IPS DF 6.9 (cell line): ENCODE measurements at regions not wholly inside any gene's neighbourhood (a gene's known extent, or its start where the extent isn't known, plus 50 kb on each side); places are given as distances from the start of the nearest gene placed in this dataset.

Experiments
- DNase-seq: peaks from one replicate; pipeline ENCODE4 v3.0.0-alpha.2; 2013; ENCODE audit warnings: low read depth, low spot score
- H3K27ac ChIP-seq: one replicate; pipeline ENCODE4 v1.5.1; 2013; ENCODE audit warnings: low read length, control low read depth
- H3K27me3 ChIP-seq: 2 replicates; pipeline ENCODE4 v1.6.1; 2013; ENCODE audit warnings: mild to moderate bottlenecking, low read length; ENCODE audit not compliant: control insufficient read depth, insufficient read depth
- H3K36me3 ChIP-seq: 2 replicates; pipeline ENCODE4 v1.6.1; 2013; ENCODE audit warnings: low read length; ENCODE audit not compliant: control insufficient read depth, insufficient read depth
- H3K4me1 ChIP-seq: 2 replicates; pipeline ENCODE4 v1.6.1; 2013; ENCODE audit warnings: low read length; ENCODE audit not compliant: control insufficient read depth, insufficient read depth
- H3K4me3 ChIP-seq: 2 replicates; pipeline ENCODE4 v1.5.1; 2013; ENCODE audit warnings: mild to moderate bottlenecking, low read length
- H3K9me3 ChIP-seq: 2 replicates; pipeline ENCODE4 v1.6.1; 2013; ENCODE audit warnings: low read length, inconsistent platforms; ENCODE audit not compliant: control insufficient read depth, insufficient read depth
- WGBS: extraction: QIAGEN DNeasy Blood & Tissue Kit; methylation state at CpG from one replicate; pipeline ENCODE4 v1.1.7; 2013; ENCODE audit warnings: mixed read lengths, missing lambda C conversion rate; ENCODE audit not compliant: insufficient read length, insufficient coverage; 5-methylcytosine and 5-hydroxymethylcytosine counted together

- Histone ChIP-seq H3K9me3 (no peaks in the 10 kb centered on the region), H3K27ac (no peak overlapping the region), H3K36me3 (no peaks in the 10 kb centered on the region), H3K4me1 (peaks cover 7% of the 10 kb centered on the region; the same call in 1 of the 2 replicates), H3K27me3 (no peaks in the 10 kb centered on the region), H3K4me3 (no peak overlapping the region)
- DNase-seq, result no peak
- no CpG with 5 or more reads among the region's 10 CpGs for WGBS
These were observed 78.5 kb upstream of the RNU6-1 start for GRCh38 chr15:67918205-67918861.

- H3K9me3 ChIP-seq, result no peaks in the 10 kb centered on the region
- H3K27ac ChIP-seq, result no peak overlapping the region
- no peak for DNase-seq
- no peaks in the 10 kb centered on the region for H3K36me3 ChIP-seq
- H3K4me3 ChIP-seq, result no peak overlapping the region
- no peaks in the 10 kb centered on the region for H3K27me3 ChIP-seq
- peaks cover 4% of the 10 kb centered on the region; the same call in 1 of the 2 replicates for H3K4me1 ChIP-seq
- WGBS, result no CpG with 5 or more reads among the region's 6 CpGs
These were observed 80.8 kb upstream of the RNU6-1 start for GRCh38 chr15:67920524-67921240.

- no CpG with 5 or more reads among the region's 7 CpGs for WGBS
- H3K9me3 ChIP-seq, result no peaks in the 10 kb centered on the region
- peaks cover 2% of the 10 kb centered on the region; the same call in 1 of the 2 replicates for H3K4me1 ChIP-seq
- no peak for DNase-seq
- no peaks in the 10 kb centered on the region for H3K27me3 ChIP-seq
- H3K27ac ChIP-seq, result no peak overlapping the region
- no peaks in the 10 kb centered on the region for H3K36me3 ChIP-seq
- no peak overlapping the region for H3K4me3 ChIP-seq
These were observed 82.3 kb upstream of the RNU6-1 start for GRCh38 chr15:67922106-67922675.

GRCh38 chr15:67922971-67923945, 83.4 kb upstream of the RNU6-1 start:
- no peak overlapping the region for H3K27ac ChIP-seq

GRCh38 chr15:67924359-67924974, 84.6 kb upstream of the RNU6-1 start:
- H3K27ac ChIP-seq, result no peak overlapping the region
- H3K36me3 ChIP-seq, result no peaks in the 10 kb centered on the region
- no peaks in the 10 kb centered on the region for H3K9me3 ChIP-seq
- WGBS, result no CpG with 5 or more reads among the region's 1 CpG
- no peaks in the 10 kb centered on the region for H3K27me3 ChIP-seq
- no peaks in the 10 kb centered on the region; the same call in 1 of the 2 replicates for H3K4me1 ChIP-seq
- DNase-seq, result no peak
- no peak overlapping the region for H3K4me3 ChIP-seq

More at GRCh38 chr15:67922971-67923945, 83.4 kb upstream of the RNU6-1 start:
- no peaks in the 10 kb centered on the region for H3K36me3 ChIP-seq
- no peak for DNase-seq
- H3K27me3 ChIP-seq, result no peaks in the 10 kb centered on the region
- H3K4me3 ChIP-seq, result no peak overlapping the region
- H3K9me3 ChIP-seq, result no peaks in the 10 kb centered on the region
- WGBS, result no CpG with 5 or more reads among the region's 10 CpGs
- no peaks in the 10 kb centered on the region; the same call in 1 of the 2 replicates for H3K4me1 ChIP-seq

- H3K4me1 ChIP-seq, result no peaks in the 10 kb centered on the region; the same call in 1 of the 2 replicates
- DNase-seq, result no peak
- H3K4me3 ChIP-seq, result no peak overlapping the region
- H3K36me3 ChIP-seq, result no peaks in the 10 kb centered on the region
- no peaks in the 10 kb centered on the region for H3K27me3 ChIP-seq
- no CpG with 5 or more reads among the region's 7 CpGs for WGBS
- H3K27ac ChIP-seq, result no peak overlapping the region
- H3K9me3 ChIP-seq, result no peaks in the 10 kb centered on the region
These were observed 85.3 kb upstream of the RNU6-1 start for GRCh38 chr15:67925182-67925581.

- DNase-seq, result no peak
- H3K27me3 ChIP-seq, result no peaks in the 10 kb centered on the region
- no peaks in the 10 kb centered on the region for H3K36me3 ChIP-seq
- no CpG with 5 or more reads among the region's 9 CpGs for WGBS
- H3K4me3 ChIP-seq, result no peak overlapping the region
- no peaks in the 10 kb centered on the region; the same call in 1 of the 2 replicates for H3K4me1 ChIP-seq
- no peaks in the 10 kb centered on the region for H3K9me3 ChIP-seq
- H3K27ac ChIP-seq, result no peak overlapping the region
These were observed 87.8 kb upstream of the RNU6-1 start for GRCh38 chr15:67927501-67928168.

- WGBS, result no CpG with 5 or more reads among the region's 6 CpGs
- Histone ChIP-seq H3K4me1 (no peaks in the 10 kb centered on the region; the same call in 1 of the 2 replicates), H3K36me3 (no peaks in the 10 kb centered on the region), H3K4me3 (no peak overlapping the region), H3K27me3 (no peaks in the 10 kb centered on the region), H3K27ac (no peak overlapping the region), H3K9me3 (no peaks in the 10 kb centered on the region)
- DNase-seq, result no peak
These were observed 88.8 kb upstream of the RNU6-1 start for GRCh38 chr15:67928666-67929065.

GRCh38 chr15:67930720-67931119, 90.9 kb upstream of the RNU6-1 start:
- Histone ChIP-seq H3K4me1 (no peaks in the 10 kb centered on the region; the same call in 1 of the 2 replicates), H3K27me3 (no peaks in the 10 kb centered on the region), H3K36me3 (no peaks in the 10 kb centered on the region), H3K9me3 (no peaks in the 10 kb centered on the region), H3K4me3 (no peak overlapping the region), H3K27ac (no peak overlapping the region)
- WGBS, result no CpG with 5 or more reads among the region's 2 CpGs
- DNase-seq, result no peak
